Ovary (tissue), 3 donors: ENCODE measurements at regions not wholly inside any gene's neighbourhood (a gene's known extent, or its start where the extent isn't known, plus 50 kb on each side); places are given as distances from the start of the nearest gene placed in this dataset.

Source experiments
- CTCF ChIP-seq, 3 donors: fragments of 450-650 bp in 2 of 3; fragments of 200-600 bp in 1 of 3; IDR thresholded peaks; one replicate each; pipeline versions ENCODE4 v1.5.1 to v1.8.0; 2016 to 2022; ENCODE audit warnings: antibody characterized with exemption in 3 of 3, mild to moderate bottlenecking in 1 of 3
- EP300 ChIP-seq: sonication (generic); formaldehyde crosslinking; IDR thresholded peaks from one replicate; pipeline ENCODE4 v1.6.1; 2017; ENCODE audit warnings: antibody characterized with exemption
- POLR2A ChIP-seq: fragments of 450-650 bp; IDR thresholded peaks from one replicate; pipeline ENCODE4 v1.6.1; 2017; ENCODE audit warnings: antibody characterized with exemption, mild to moderate bottlenecking, moderate library complexity
- donor health status: DM: no; HTN: no; CAD: no.

DNA sequence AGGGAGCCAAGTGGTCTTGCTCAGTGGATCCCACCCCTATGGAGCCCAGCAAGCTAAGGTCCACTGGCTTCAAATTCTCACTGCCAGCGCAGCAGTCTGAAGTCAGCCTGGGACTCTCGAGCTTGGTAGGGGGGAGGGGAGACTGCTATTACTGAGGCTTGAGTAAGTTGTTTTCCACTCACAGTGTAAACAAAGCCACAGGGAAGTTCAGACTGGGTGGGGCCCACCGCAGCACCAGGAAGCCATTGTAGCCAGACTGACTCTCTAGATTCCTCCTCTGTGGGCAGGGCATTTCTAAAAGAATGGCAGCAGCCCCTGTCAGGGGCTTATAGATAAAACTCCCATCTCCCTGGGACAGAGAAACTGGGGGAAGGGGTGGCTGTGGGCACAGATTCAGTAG is 721.0 kb upstream of the NDST4 start:
- TF ChIP-seq POLR2A (no peak), CTCF (IDR thresholded peaks at IDR 0.05) (no peak), EP300 (no peak)
